Astrocyte of the cerebellum (primary cell): ENCODE measurements at regions not wholly inside any gene's neighbourhood (a gene's known extent, or its start where the extent isn't known, plus 50 kb on each side); places are given as distances from the start of the nearest gene placed in this dataset.

Source experiments
- DNase-seq: peaks from one replicate; pipeline ENCODE4 v3.0.0-alpha.2; 2011; ENCODE audit warnings: low read depth
- H3K4me3 ChIP-seq: 2 replicates; pipeline ENCODE4 v1.5.1; 2011; ENCODE audit warnings: mild to moderate bottlenecking, low read depth, low read length, moderate library complexity
- CTCF ChIP-seq: IDR thresholded peaks from 2 replicates; pipeline ENCODE4 v1.5.1; 2012; ENCODE audit warnings: low read length, low read depth, moderate library complexity, mild to moderate bottlenecking; ENCODE audit errors: missing control alignments
- in situ Hi-C: cut with HindIII; loops from 2 replicates; pipeline ENCODE4 v1.10.0; 2017; ENCODE audit warnings: low sequenced_read_pairs

- DNase-seq: no peak
- in situ Hi-C loops: loop anchor here (25.0 kb wide), 1 partner anchor 911 kb away; the partner anchor contains the start of gene NR2F2
Observed at GRCh38 chr15:97248376-97248775, 712.1 kb upstream of the ARRDC4 start.

DNA sequence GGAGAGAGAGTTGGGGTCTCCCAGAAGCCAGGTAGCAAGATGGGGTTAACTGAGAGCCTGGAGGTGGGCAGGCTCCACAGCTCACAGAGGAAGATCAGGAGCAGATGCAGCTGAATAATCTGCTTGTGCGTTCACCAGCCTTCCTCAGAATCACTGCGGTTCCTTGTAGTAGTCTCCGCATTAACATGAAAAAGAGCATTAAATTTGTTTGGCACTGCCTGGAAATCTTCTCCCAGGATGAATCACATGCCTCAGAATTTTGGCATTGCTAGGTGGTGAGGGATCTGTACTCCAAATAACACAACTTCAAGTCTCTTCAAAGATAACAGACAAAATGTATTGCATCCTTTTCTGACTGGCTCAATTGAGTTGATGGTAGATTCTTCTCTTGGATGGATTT lies 700.6 kb upstream of the ARRDC4 start:
- no peak for DNase-seq
- no peak for TF ChIP-seq CTCF
- H3K4me3 ChIP-seq: no peak overlapping the region
- in situ Hi-C loops: no loop called here

More at GRCh38 chr15:97248376-97248775, 712.1 kb upstream of the ARRDC4 start:
- no peak for TF ChIP-seq CTCF
- H3K4me3 ChIP-seq: no peak overlapping the region

DNA sequence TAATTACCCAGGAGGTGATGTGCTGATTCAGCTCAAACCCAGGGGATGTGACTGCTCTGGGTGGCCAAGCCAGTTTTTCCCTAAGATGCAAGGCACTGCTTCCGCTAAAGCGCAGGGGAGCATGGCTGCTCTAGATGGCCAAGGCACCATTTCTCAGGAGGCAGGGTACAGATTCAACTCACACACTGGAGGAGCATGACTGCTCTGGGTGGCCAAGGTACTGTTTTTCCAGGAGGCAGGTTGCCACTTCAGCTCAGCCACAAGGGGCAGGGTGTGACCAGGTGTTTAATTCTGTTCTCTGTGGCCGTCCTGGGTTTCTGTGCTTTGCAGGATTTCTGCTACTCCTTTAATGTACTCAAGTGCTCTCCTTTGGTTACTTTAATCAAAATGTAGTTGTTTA lies 659.3 kb upstream of the ARRDC4 start:
- no peak for DNase-seq
- in situ Hi-C loops: no loop called here
- TF ChIP-seq CTCF: no peak

DNA sequence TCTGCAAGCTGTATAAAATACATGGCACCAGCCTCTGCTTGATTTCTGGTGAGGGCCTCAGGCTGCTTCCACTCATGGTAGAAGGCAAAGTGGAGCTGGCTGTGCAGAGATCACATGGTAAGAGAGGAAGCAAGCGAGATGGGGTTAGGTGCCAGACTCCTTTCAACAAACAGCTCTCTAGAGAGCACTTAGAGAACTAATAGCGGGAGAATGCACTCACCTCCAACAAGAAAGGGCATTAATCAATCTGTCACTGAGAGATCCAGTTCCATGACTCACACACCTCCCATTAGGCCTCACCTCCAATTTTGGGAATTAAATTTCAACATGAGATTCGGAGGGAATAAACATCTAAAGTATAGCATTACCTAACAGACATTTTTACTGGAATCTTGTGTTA lies 644.1 kb upstream of the ARRDC4 start:
- no peak for TF ChIP-seq CTCF
- in situ Hi-C loops: no loop called here
- DNase-seq: no peak
- H3K4me3 ChIP-seq: no peak overlapping the region

More for the DNA sequence above, 659.3 kb upstream of the ARRDC4 start:
- H3K4me3 ChIP-seq: no peak overlapping the region

- in situ Hi-C loops: no loop called here
- DNase-seq: no peak
- no peak for TF ChIP-seq CTCF
- H3K4me3 ChIP-seq: no peak overlapping the region
Observed at GRCh38 chr15:97317163-97317562, 643.3 kb upstream of the ARRDC4 start.

DNA sequence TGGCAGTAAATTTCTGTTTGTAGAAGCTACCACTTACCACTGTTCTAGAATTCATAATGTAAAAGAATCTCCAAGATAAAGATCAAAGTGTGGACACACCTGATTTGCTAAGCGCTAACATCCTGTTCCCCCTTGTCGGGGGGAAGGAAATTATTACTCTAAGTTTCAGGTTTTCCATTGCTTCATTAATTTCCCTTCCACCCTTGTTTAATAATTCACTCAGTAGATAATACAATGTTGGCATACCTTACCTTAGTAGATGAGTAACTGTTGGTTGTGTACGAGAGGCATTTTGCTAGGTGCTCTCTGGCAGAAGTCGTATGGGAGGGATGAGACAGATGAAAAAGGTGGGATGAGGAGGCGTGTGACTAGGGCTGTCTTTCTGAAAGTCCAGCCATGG lies 641.2 kb upstream of the ARRDC4 start:
- no peak overlapping the region for H3K4me3 ChIP-seq
- in situ Hi-C loops: no loop called here
- DNase-seq: no peak
- TF ChIP-seq CTCF: no peak

DNA sequence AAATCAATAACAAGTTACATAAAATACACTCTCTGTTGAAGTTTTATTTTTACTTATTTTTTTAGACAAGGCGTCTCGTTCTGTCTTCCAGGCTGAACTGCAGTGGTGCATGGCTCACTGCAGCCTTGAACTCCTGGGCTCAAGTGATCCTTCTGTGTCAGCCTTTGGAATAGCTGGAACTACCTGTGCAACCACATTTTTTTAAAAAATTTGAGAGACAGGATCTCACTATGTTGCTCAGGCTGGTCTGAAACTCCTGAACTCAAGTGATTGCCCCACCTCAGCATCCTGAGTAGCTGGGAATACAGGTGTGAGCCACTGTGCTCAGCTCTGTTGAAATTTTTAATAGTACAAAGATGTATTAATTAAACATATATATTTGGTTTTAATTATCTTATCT lies 614.3 kb upstream of the ARRDC4 start:
- TF ChIP-seq CTCF: no peak
- no peak overlapping the region for H3K4me3 ChIP-seq
- no peak for DNase-seq
- in situ Hi-C loops: no loop called here
